ENCODE measurements at regions not wholly inside any gene's neighbourhood (a gene's known extent, or its start where the extent isn't known, plus 50 kb on each side); places are given as distances from the start of the nearest gene placed in this dataset.

- TF ChIP-seq CSRNP2 (CRISPR knock-in tag; conservative IDR thresholded peaks at IDR 0.05; ENCODE audit: low read depth) = no peak
- TF ChIP-seq ZNF350 (CRISPR knock-in tag; IDR thresholded peaks at IDR 0.05; ENCODE audit: borderline replicate concordance, low read depth) = no peak
- no peak for TF ChIP-seq AGO1 (IDR thresholded peaks at IDR 0.05; ENCODE audit: low read depth, low read length, poor library complexity, severe bottlenecking)
- no peak for TF ChIP-seq ADNP (CRISPR knock-in tag; IDR thresholded peaks at IDR 0.05)
- TF ChIP-seq ZSCAN31 (CRISPR knock-in tag; IDR thresholded peaks at IDR 0.05; ENCODE audit: low read depth) = no peak
Observed at GRCh38 chr6:104229057-104229456, 630.7 kb downstream of the HACE1 start (continued).

GRCh38 chr6:104227508-104227907 is 632.2 kb downstream of the HACE1 start:
- H3K27ac ChIP-seq (ENCODE audit: extremely low read length, insufficient read depth, low read length) = no peak overlapping the region
- no peak for DNase-seq (ENCODE audit: low spot score)
- 7% methylated on average over 2 of the region's 2 CpGs for whole genome bisulfite sequencing (ENCODE audit: low lambda C conversion rate)
- H3K27me3 ChIP-seq (ENCODE audit: control insufficient read depth in 1 of 2, insufficient read depth in 2 of 2, low read length in 2 of 2) = no peaks in the 10 kb centered on the region; a peak in 1 of 5 replicates
- ATAC-seq = no peak
- no peaks in the 10 kb centered on the region for H3K9me3 ChIP-seq (ENCODE audit: low read length)
- H3K79me2 ChIP-seq (ENCODE audit: insufficient read depth, low read length) = no peaks in the 10 kb centered on the region
- H3K36me3 ChIP-seq (replicated peaks in 1 of 2; ENCODE audit: control insufficient read depth in 1 of 2, insufficient read depth in 2 of 2, low read length in 2 of 2) = no peaks in the 10 kb centered on the region
- CTCF ChIA-PET (ENCODE audit: low intra/inter-chr PET ratio, low total read pairs) = no interaction called here
- H3K9ac ChIP-seq (ENCODE audit: insufficient read depth, low read depth, low read length) = no peak overlapping the region
- no peak for TF ChIP-seq ADNP (CRISPR knock-in tag; IDR thresholded peaks at IDR 0.05)
- TF ChIP-seq ZKSCAN8 (CRISPR knock-in tag; IDR thresholded peaks at IDR 0.05; ENCODE audit: borderline replicate concordance) = no peak
- TF ChIP-seq NR2F6 (IDR thresholded peaks at IDR 0.05) = no peak
- no peak for TF ChIP-seq NR2F6 (CRISPR knock-in tag; IDR thresholded peaks at IDR 0.05)
- TF ChIP-seq ATF7 (IDR thresholded peaks at IDR 0.05) = no peak
- no peak for TF ChIP-seq ATF7 (CRISPR knock-in tag; IDR thresholded peaks at IDR 0.05)
- TF ChIP-seq PHF20 (CRISPR knock-in tag; IDR thresholded peaks at IDR 0.05) = no peak
- no peak for TF ChIP-seq KDM2A (CRISPR knock-in tag; IDR thresholded peaks at IDR 0.05; ENCODE audit: borderline replicate concordance, low read depth)
- TF ChIP-seq NFE2 (CRISPR knock-in tag; IDR thresholded peaks at IDR 0.05) = no peak
- TF ChIP-seq HNF4A (CRISPR knock-in tag; IDR thresholded peaks at IDR 0.05) = no peak
- no peak for TF ChIP-seq CEBPB (IDR thresholded peaks at IDR 0.05; ENCODE audit: borderline replicate concordance, low read depth, low read length)
- no peak for TF ChIP-seq JUN (CRISPR knock-in tag; IDR thresholded peaks at IDR 0.05)
- no peaks in the 10 kb centered on the region for H3K4me1 ChIP-seq (ENCODE audit: insufficient read depth, low read length)
- H4K20me1 ChIP-seq (ENCODE audit: insufficient read depth, low read length) = no peaks in the 10 kb centered on the region
- H2AFZ ChIP-seq (ENCODE audit: low read length) = no peak overlapping the region
- POLR2A ChIA-PET = no interaction called here
- in situ Hi-C loops (cut with HindIII; ENCODE audit: extremely low pct_ligation_motif_present, low pct_unique_long_range_greater_than_20kb) (no loop called here), intact Hi-C loops (cut with micrococcal nuclease; ENCODE audit: unreplicated experiment) (no loop called here)
- no TSS peak for BruUV-seq (replicated peaks)
- no peak for FAIRE-seq
- H3K4me2 ChIP-seq (ENCODE audit: low read depth, low read length) = no peak overlapping the region
- H3K4me3 ChIP-seq (replicated peaks in 1 of 3; ENCODE audit: insufficient read depth in 1 of 3, low read depth in 2 of 3, low read length in 3 of 3) = no peak overlapping the region

Data from HepG2 (cell line).